OCI-LY1 (cell line): ENCODE measurements at regions not wholly inside any gene's neighbourhood (a gene's known extent, or its start where the extent isn't known, plus 50 kb on each side); places are given as distances from the start of the nearest gene placed in this dataset.

Experiments
- CTCF ChIP-seq: fragments of 200-600 bp; sonication (generic), shearing (Covaris generic); IDR thresholded peaks from 2 replicates; pipeline ENCODE4 v1.5.1; 2017; ENCODE audit warnings: mild to moderate bottlenecking, antibody characterized with exemption, low read length, moderate library complexity, mixed read lengths
- EZH2 ChIP-seq: fragments of 200-600 bp; sonication (generic), shearing (Covaris generic); IDR thresholded peaks from 2 replicates; pipeline ENCODE4 v1.8.0; 2017; ENCODE audit warnings: borderline replicate concordance, mixed run types, mild to moderate bottlenecking, antibody characterized with exemption, low read length, moderate library complexity, mixed read lengths

GRCh38 chr6:167221400-167222201 lies 63.8 kb upstream of the GPR31 start:
- TF ChIP-seq CTCF (no peak), EZH2 (no peak)
